Activated naive CD8-positive, alpha-beta T cell (primary cell): ENCODE measurements at regions not wholly inside any gene's neighbourhood (a gene's known extent, or its start where the extent isn't known, plus 50 kb on each side); places are given as distances from the start of the nearest gene placed in this dataset.

Experiments
- H3K27ac Mint-ChIP-seq: one replicate; pipeline ENCODE4 v1.8.0; 2021; ENCODE audit warnings: mixed read lengths
- H3K27me3 Mint-ChIP-seq: one replicate; pipeline ENCODE4 v1.8.0; 2021; ENCODE audit warnings: mixed read lengths
- H3K36me3 Mint-ChIP-seq: one replicate; pipeline ENCODE4 v1.8.0; 2021; ENCODE audit warnings: mixed read lengths
- H3K4me1 Mint-ChIP-seq: one replicate; pipeline ENCODE4 v1.8.0; 2021; ENCODE audit warnings: low read depth, mixed read lengths
- H3K4me3 Mint-ChIP-seq: one replicate; pipeline ENCODE4 v1.8.0; 2021; ENCODE audit warnings: mild to moderate bottlenecking, mixed read lengths
- H3K9me3 Mint-ChIP-seq: one replicate; pipeline ENCODE4 v1.8.0; 2021; ENCODE audit warnings: low read depth, mixed read lengths

DNA sequence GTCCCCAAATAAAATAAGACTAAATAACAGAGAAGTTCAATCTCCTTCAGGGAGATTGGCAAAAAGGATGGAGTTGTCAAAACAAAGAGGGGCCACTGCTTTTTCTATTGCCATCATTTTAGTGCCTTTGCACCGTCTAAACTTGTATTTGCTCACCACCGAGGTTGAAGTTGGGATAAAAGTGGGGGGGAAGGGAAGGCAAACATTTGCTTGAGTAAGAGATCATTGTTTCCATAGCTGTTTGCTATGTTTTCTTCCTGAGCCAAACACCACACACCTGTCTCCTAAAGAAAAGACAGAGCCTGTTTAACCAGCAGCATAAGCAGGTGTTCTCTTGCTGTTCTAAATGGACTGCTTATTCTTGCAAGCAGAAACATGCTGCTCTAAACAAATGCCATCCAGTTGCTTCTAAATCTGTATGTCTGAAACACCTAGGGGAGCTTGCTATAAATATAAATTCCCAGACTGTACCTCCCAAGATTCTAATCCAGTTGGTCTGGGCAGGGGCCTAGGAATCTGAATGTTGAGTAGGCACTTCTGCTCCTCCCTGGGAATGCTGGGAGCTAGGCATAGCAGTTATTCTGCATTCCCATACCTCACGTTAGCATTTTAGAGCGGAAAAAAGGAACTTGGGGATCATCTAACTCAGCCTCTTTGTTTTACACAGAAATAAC, 179.4 kb upstream of the ARL4C start:
- Mint-ChIP-seq H3K27ac (no peak overlapping the region), H3K4me1 (no peaks in the 10 kb centered on the region), H3K9me3 (no peaks in the 10 kb centered on the region), H3K27me3 (peaks cover 4% of the 10 kb centered on the region), H3K4me3 (no peak overlapping the region), H3K36me3 (no peaks in the 10 kb centered on the region)

GRCh38 chr2:234674781-234675201, 177.9 kb upstream of the ARL4C start:
- no peaks in the 10 kb centered on the region for H3K4me1 Mint-ChIP-seq
- H3K4me3 Mint-ChIP-seq, result no peak overlapping the region
- H3K9me3 Mint-ChIP-seq, result no peaks in the 10 kb centered on the region
- no peaks in the 10 kb centered on the region for H3K36me3 Mint-ChIP-seq
- no peak overlapping the region for H3K27ac Mint-ChIP-seq
- H3K27me3 Mint-ChIP-seq, result peaks cover 4% of the 10 kb centered on the region

GRCh38 chr2:234673961-234674759, 177.3 kb upstream of the ARL4C start:
- Mint-ChIP-seq H3K27ac (no peak overlapping the region), H3K9me3 (no peaks in the 10 kb centered on the region), H3K27me3 (peaks cover 4% of the 10 kb centered on the region), H3K4me3 (no peak overlapping the region), H3K36me3 (no peaks in the 10 kb centered on the region), H3K4me1 (no peaks in the 10 kb centered on the region)

DNA sequence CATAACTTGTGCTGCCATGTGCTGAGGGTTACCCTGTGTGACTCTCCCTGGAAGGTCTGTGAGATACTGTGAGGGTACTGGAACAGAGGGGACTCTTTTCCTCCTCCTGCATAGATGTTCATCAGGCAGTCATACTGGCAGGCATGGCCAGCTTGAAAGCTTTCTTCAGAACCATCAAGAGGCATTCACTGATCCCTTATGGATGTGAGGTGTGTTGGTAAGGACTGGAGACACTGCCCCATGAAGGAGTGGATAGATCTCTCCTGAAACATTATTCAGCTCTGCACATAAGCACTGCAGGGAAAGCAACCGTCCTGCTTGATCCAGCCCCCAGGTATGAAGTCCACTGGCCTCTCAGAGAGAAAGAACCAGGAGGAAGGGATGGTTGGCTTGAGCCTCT, 176.6 kb upstream of the ARL4C start:
- Mint-ChIP-seq H3K27ac (no peak overlapping the region), H3K4me1 (no peaks in the 10 kb centered on the region), H3K27me3 (peaks cover 8% of the 10 kb centered on the region), H3K4me3 (no peak overlapping the region), H3K9me3 (no peaks in the 10 kb centered on the region), H3K36me3 (peaks cover 3% of the 10 kb centered on the region)

GRCh38 chr2:234672498-234673150, 175.7 kb upstream of the ARL4C start:
- Mint-ChIP-seq H3K27ac (no peak overlapping the region), H3K4me3 (no peak overlapping the region), H3K36me3 (peaks cover 3% of the 10 kb centered on the region), H3K9me3 (no peaks in the 10 kb centered on the region), H3K27me3 (peaks cover 11% of the 10 kb centered on the region), H3K4me1 (no peaks in the 10 kb centered on the region)

- Mint-ChIP-seq H3K27me3 (peaks cover 11% of the 10 kb centered on the region), H3K4me3 (no peak overlapping the region), H3K36me3 (peaks cover 3% of the 10 kb centered on the region), H3K4me1 (no peaks in the 10 kb centered on the region), H3K9me3 (no peaks in the 10 kb centered on the region), H3K27ac (no peak overlapping the region)
Measured at GRCh38 chr2:234671716-234672115, 174.8 kb upstream of the ARL4C start.

DNA sequence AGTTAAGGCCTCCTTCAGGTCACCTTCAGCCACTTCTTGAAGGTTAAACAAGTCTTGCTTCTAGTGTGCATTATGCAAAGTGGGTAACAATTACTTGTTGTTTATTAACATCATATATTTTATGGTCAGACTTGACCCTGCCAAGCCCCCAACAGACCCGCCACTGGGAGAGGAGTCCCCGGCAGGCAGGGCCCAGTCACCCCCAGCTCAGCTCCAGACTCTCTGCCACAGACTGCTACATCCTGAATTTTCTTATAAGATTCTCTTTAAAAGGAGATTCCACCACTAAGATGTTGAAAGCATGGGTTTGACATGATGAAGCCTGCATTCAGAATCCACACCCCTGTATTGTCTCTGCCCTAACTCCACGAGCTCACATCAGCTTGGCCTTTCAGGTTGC, 174.3 kb upstream of the ARL4C start:
- Mint-ChIP-seq H3K9me3 (no peaks in the 10 kb centered on the region), H3K4me3 (no peak overlapping the region), H3K27ac (no peak overlapping the region), H3K36me3 (peaks cover 3% of the 10 kb centered on the region), H3K27me3 (peaks cover 11% of the 10 kb centered on the region), H3K4me1 (no peaks in the 10 kb centered on the region)

- Mint-ChIP-seq H3K27ac (no peak overlapping the region), H3K4me1 (no peaks in the 10 kb centered on the region), H3K27me3 (peaks cover 13% of the 10 kb centered on the region), H3K9me3 (no peaks in the 10 kb centered on the region), H3K36me3 (peaks cover 3% of the 10 kb centered on the region), H3K4me3 (no peak overlapping the region)
Measured at GRCh38 chr2:234670806-234671205, 173.9 kb upstream of the ARL4C start.

- Mint-ChIP-seq H3K36me3 (peaks cover 3% of the 10 kb centered on the region), H3K9me3 (no peaks in the 10 kb centered on the region), H3K27ac (no peak overlapping the region), H3K27me3 (peaks cover 13% of the 10 kb centered on the region), H3K4me1 (no peaks in the 10 kb centered on the region), H3K4me3 (no peak overlapping the region)
Measured at GRCh38 chr2:234670052-234670451, 173.2 kb upstream of the ARL4C start.

GRCh38 chr2:234669621-234670020, 172.7 kb upstream of the ARL4C start:
- Mint-ChIP-seq H3K27ac (no peak overlapping the region), H3K4me1 (no peaks in the 10 kb centered on the region), H3K9me3 (no peaks in the 10 kb centered on the region), H3K36me3 (peaks cover 3% of the 10 kb centered on the region), H3K4me3 (no peak overlapping the region), H3K27me3 (peaks cover 13% of the 10 kb centered on the region)

- no peak overlapping the region for H3K27ac Mint-ChIP-seq
Measured at GRCh38 chr2:234669001-234669400, 172.1 kb upstream of the ARL4C start.

DNA sequence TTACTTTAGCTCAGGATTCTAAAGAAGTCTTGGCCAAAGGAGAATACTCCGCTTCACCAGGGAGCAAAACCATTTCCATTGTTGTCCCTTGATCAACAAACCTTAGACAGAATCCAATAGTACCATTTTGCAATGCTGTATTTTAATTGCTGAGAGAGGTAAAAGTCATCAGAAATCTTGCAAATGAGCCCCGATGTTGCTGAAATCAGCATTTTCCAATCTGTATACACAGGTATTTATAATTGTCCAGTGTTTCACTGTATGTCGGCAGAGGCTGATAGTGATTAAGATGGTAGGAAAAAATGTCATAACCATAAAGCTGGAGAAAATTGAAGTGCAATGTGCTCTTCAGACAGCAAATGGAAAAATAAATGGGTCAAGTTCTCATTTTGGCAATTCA, 170.0 kb upstream of the ARL4C start:
- peaks cover 3% of the 10 kb centered on the region for H3K36me3 Mint-ChIP-seq
- H3K27ac Mint-ChIP-seq, result no peak overlapping the region
- peaks cover 11% of the 10 kb centered on the region for H3K27me3 Mint-ChIP-seq
- peaks cover 3% of the 10 kb centered on the region for H3K9me3 Mint-ChIP-seq
- H3K4me3 Mint-ChIP-seq, result no peak overlapping the region
- H3K4me1 Mint-ChIP-seq, result no peaks in the 10 kb centered on the region

More at GRCh38 chr2:234669001-234669400, 172.1 kb upstream of the ARL4C start:
- Mint-ChIP-seq H3K9me3 (no peaks in the 10 kb centered on the region), H3K36me3 (peaks cover 3% of the 10 kb centered on the region), H3K4me1 (no peaks in the 10 kb centered on the region), H3K4me3 (no peak overlapping the region), H3K27me3 (peaks cover 13% of the 10 kb centered on the region)

- Mint-ChIP-seq H3K9me3 (peaks cover 3% of the 10 kb centered on the region), H3K27me3 (peaks cover 11% of the 10 kb centered on the region), H3K36me3 (peaks cover 3% of the 10 kb centered on the region), H3K4me3 (no peak overlapping the region), H3K27ac (no peak overlapping the region), H3K4me1 (no peaks in the 10 kb centered on the region)
Measured at GRCh38 chr2:234665304-234665703, 168.4 kb upstream of the ARL4C start.

DNA sequence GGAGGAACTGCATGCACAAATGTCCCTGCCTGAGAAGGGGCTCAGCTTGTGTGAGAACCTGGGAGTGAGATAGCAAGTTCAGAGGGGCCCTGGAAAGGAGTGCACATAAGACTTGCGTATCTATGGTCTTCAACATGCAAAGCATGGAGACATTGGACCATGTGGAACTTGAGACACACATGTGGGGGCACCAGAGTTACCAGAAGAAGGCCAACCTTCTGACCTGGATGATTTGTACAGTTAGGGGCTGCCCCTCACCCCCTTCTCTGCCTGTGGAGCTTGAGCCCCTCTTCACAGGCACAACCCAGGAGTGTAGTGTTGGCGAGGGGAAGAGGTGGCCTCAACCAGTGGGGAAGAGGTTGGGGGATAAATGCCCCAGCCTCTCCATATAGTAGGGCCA, 165.0 kb upstream of the ARL4C start:
- H3K27me3 Mint-ChIP-seq, result peaks cover 8% of the 10 kb centered on the region

DNA sequence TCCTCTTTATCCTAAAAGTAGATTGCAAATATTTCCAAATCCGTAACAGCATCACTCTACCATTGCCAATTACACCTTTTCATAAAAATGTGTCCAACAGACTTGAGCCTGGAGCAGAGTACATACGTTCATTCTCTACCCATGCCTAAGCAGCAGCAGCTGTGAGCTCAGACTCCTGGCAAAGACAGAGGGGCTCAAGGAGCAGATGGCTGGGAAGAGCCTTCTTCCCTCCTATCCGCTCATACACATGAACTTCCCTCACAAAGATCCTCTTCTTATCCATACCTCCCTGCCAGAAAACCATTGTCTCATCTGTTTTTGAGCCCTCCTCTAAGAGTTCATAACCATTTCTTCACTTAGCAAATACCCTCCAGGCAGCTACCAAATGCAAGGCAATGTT, 164.3 kb upstream of the ARL4C start:
- Mint-ChIP-seq H3K27ac (no peak overlapping the region), H3K9me3 (peaks cover 9% of the 10 kb centered on the region), H3K4me1 (no peaks in the 10 kb centered on the region), H3K36me3 (no peaks in the 10 kb centered on the region), H3K27me3 (peaks cover 8% of the 10 kb centered on the region), H3K4me3 (no peak overlapping the region)

More for the DNA sequence above, 165.0 kb upstream of the ARL4C start:
- H3K9me3 Mint-ChIP-seq, result peaks cover 9% of the 10 kb centered on the region
- no peak overlapping the region for H3K27ac Mint-ChIP-seq
- no peak overlapping the region for H3K4me3 Mint-ChIP-seq
- H3K4me1 Mint-ChIP-seq, result no peaks in the 10 kb centered on the region
- no peaks in the 10 kb centered on the region for H3K36me3 Mint-ChIP-seq
